CD14-positive monocyte (primary cell): ENCODE measurements at regions not wholly inside any gene's neighbourhood (a gene's known extent, or its start where the extent isn't known, plus 50 kb on each side); places are given as distances from the start of the nearest gene placed in this dataset.

Experiments
- DNase-seq, 3 donors: peaks; one replicate each; pipeline ENCODE4 v3.0.0-alpha.2; 2011 to 2022
- H2AFZ ChIP-seq: 2 replicates; pipeline ENCODE4 v1.6.0; 2012; ENCODE audit warnings: mild to moderate bottlenecking, low read depth, low read length, inconsistent platforms; ENCODE audit not compliant: insufficient read depth, poor library complexity, severe bottlenecking
- H3K27ac ChIP-seq, 2 donors: 1 replicate in 1 of 2; 2 replicates in 1 of 2; pipeline ENCODE4 v1.5.1; 2012 to 2013; ENCODE audit warnings: low read length in 2 of 2, control low read depth in 1 of 2, inconsistent platforms in 1 of 2, low read depth in 1 of 2, mild to moderate bottlenecking in 1 of 2
- H3K27me3 ChIP-seq, 2 donors: one replicate each; pipeline versions ENCODE4 v1.6.0 to v1.6.1; 2011 to 2013; ENCODE audit warnings: low read length in 2 of 2; ENCODE audit not compliant: control insufficient read depth in 2 of 2, insufficient read depth in 2 of 2
- H3K36me3 ChIP-seq, 2 donors: replicated peaks in 1 of 2; 1 replicate in 1 of 2; 2 replicates in 1 of 2; pipeline versions ENCODE4 v1.5.1 to v1.6.1; 2012 to 2013; ENCODE audit warnings: low read length in 2 of 2, control low read depth in 1 of 2, inconsistent platforms in 1 of 2, mild to moderate bottlenecking in 1 of 2; ENCODE audit not compliant: insufficient read depth in 2 of 2, control insufficient read depth in 1 of 2
- H3K4me1 ChIP-seq, 2 donors: 1 replicate in 1 of 2; 2 replicates in 1 of 2; pipeline versions ENCODE4 v1.5.1 to v1.6.1; 2012 to 2013; ENCODE audit warnings: low read length in 2 of 2, control low read depth in 1 of 2, inconsistent platforms in 1 of 2, mild to moderate bottlenecking in 1 of 2, moderate library complexity in 1 of 2; ENCODE audit not compliant: insufficient read depth in 2 of 2, control insufficient read depth in 1 of 2
- H3K4me2 ChIP-seq: replicated peaks from 2 replicates; pipeline ENCODE3; 2012; ENCODE audit warnings: low read length, moderate library complexity, mild to moderate bottlenecking; ENCODE audit not compliant: poor library complexity, severe bottlenecking; ENCODE audit errors: extremely low read depth
- H3K4me3 ChIP-seq, 3 experiments: fragments of 200-600 bp in 1 of 3; sonication (generic) in 1 of 3; replicated peaks in 1 of 3; 1 replicate in 2 of 3; 2 replicates in 1 of 3; pipeline ENCODE4 v1.5.1; 2011 to 2013; ENCODE audit warnings: low read length in 3 of 3, mild to moderate bottlenecking in 3 of 3, control low read depth in 2 of 3, low read depth in 2 of 3, inconsistent platforms in 1 of 3, moderate library complexity in 1 of 3
- H3K79me2 ChIP-seq: 2 replicates; pipeline ENCODE4 v1.6.0; 2012; ENCODE audit warnings: mild to moderate bottlenecking, control low read depth, inconsistent platforms, low read length, moderate library complexity; ENCODE audit not compliant: insufficient read depth
- H3K9ac ChIP-seq: 2 replicates; pipeline ENCODE4 v1.6.0; 2017; ENCODE audit warnings: low read length, mild to moderate bottlenecking; ENCODE audit not compliant: insufficient read depth, poor library complexity, severe bottlenecking
- H3K9me3 ChIP-seq, 2 donors: replicated peaks in 1 of 2; 1 replicate in 1 of 2; 2 replicates in 1 of 2; pipeline versions ENCODE4 v1.5.1 to v1.6.1; 2012 to 2013; ENCODE audit warnings: low read length in 2 of 2, control low read depth in 1 of 2; ENCODE audit not compliant: control insufficient read depth in 1 of 2, insufficient read depth in 1 of 2
- H4K20me1 ChIP-seq: 2 replicates; pipeline ENCODE4 v1.6.0; 2012; ENCODE audit warnings: mild to moderate bottlenecking, low read length, control low read depth, moderate library complexity; ENCODE audit not compliant: insufficient read depth
- H3K27ac Mint-ChIP-seq, 7 donors: one replicate each; pipeline ENCODE4 v1.8.0; 2020; ENCODE audit warnings: mild to moderate bottlenecking in 7 of 7, mixed read lengths in 7 of 7, moderate library complexity in 6 of 7, inconsistent platforms in 2 of 7
- H3K27me3 Mint-ChIP-seq, 3 donors: one replicate each; pipeline ENCODE4 v1.8.0; 2021 to 2022; ENCODE audit warnings: low read depth in 3 of 3, mild to moderate bottlenecking in 3 of 3, mixed read lengths in 3 of 3, moderate library complexity in 3 of 3, inconsistent platforms in 1 of 3
- H3K36me3 Mint-ChIP-seq, 2 donors: one replicate each; pipeline ENCODE4 v1.8.0; 2020; ENCODE audit warnings: mixed read lengths in 2 of 2, inconsistent platforms in 1 of 2, mild to moderate bottlenecking in 1 of 2
- H3K4me1 Mint-ChIP-seq: one replicate; pipeline ENCODE4 v1.8.0; 2020; ENCODE audit warnings: mild to moderate bottlenecking, mixed read lengths
- H3K4me3 Mint-ChIP-seq, 2 donors: one replicate each; pipeline ENCODE4 v1.8.0; 2020; ENCODE audit warnings: mild to moderate bottlenecking in 2 of 2, mixed read lengths in 2 of 2, moderate library complexity in 1 of 2
- H3K9me3 Mint-ChIP-seq, 7 donors: one replicate each; pipeline ENCODE4 v1.8.0; 2020 to 2022; ENCODE audit warnings: mixed read lengths in 7 of 7, mild to moderate bottlenecking in 6 of 7, moderate library complexity in 6 of 7, inconsistent platforms in 2 of 7
- WGBS: methylation state at CpG from one replicate; pipeline ENCODE4 v1.1.5; 2013; ENCODE audit warnings: missing lambda C conversion rate; ENCODE audit not compliant: insufficient coverage; 5-methylcytosine and 5-hydroxymethylcytosine counted together
- intact Hi-C, 2 donors: fragments of 100-400 bp; cut with micrococcal nuclease; formaldehyde crosslinking; loops; one replicate each; pipeline versions ENCODE4 v1.15.0 to v1.15.1; 2023
- TF ChIP-seq, protein P1 (sequence below): fragments of 200-600 bp; IDR thresholded peaks from one replicate; pipeline ENCODE4 v1.8.0; 2022; ENCODE audit warnings: antibody characterized with exemption, mild to moderate bottlenecking

DNA sequence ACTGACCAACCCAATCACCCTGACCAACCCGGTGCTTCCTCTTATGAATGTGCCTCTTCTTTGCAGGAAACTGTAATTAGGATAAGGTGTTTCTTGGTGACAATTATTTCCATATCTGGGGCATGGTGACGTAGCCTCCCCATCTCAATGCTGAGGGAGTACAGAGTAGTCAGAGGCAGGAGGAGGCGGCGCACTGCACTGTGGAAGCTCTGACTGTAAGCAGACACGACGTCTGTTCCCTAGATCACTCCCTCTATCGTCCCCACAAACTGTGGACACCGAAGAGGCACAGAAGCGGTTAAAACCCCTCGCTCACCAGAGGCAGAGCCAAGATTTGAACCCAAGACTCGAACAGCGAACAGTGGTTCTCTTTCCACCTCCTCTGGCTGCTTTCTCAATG lies 231.0 kb upstream of the IGF1R start:
- H3K4me2 ChIP-seq = no peak overlapping the region
- peaks cover 7 to 8% of the 10 kb centered on the region in 2 donors for H3K4me1 ChIP-seq
- 90% methylated on average over 10 of the region's 12 CpGs for WGBS
- no peak for DNase-seq
- peaks cover 0 to 1% (median 0%) of the 10 kb centered on the region in 7 donors for H3K9me3 Mint-ChIP-seq
- TF ChIP-seq, protein P1, sequence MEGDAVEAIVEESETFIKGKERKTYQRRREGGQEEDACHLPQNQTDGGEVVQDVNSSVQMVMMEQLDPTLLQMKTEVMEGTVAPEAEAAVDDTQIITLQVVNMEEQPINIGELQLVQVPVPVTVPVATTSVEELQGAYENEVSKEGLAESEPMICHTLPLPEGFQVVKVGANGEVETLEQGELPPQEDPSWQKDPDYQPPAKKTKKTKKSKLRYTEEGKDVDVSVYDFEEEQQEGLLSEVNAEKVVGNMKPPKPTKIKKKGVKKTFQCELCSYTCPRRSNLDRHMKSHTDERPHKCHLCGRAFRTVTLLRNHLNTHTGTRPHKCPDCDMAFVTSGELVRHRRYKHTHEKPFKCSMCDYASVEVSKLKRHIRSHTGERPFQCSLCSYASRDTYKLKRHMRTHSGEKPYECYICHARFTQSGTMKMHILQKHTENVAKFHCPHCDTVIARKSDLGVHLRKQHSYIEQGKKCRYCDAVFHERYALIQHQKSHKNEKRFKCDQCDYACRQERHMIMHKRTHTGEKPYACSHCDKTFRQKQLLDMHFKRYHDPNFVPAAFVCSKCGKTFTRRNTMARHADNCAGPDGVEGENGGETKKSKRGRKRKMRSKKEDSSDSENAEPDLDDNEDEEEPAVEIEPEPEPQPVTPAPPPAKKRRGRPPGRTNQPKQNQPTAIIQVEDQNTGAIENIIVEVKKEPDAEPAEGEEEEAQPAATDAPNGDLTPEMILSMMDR = no peak
- H3K36me3 ChIP-seq = no peaks in the 10 kb centered on the region
- H3K27me3 ChIP-seq = peaks cover 10 to 22% of the 10 kb centered on the region in 2 donors
- intact Hi-C loops = no loop called here
- H3K27me3 Mint-ChIP-seq = peaks cover 31 to 36% (median 33%) of the 10 kb centered on the region in 3 donors
- no peak overlapping the region for H3K9ac ChIP-seq
- H2AFZ ChIP-seq = no peak overlapping the region
- H3K9me3 ChIP-seq = no peaks in the 10 kb centered on the region
- no peak overlapping the region for H3K4me3 Mint-ChIP-seq
- no peaks in the 10 kb centered on the region for H3K36me3 Mint-ChIP-seq
- H3K4me1 Mint-ChIP-seq = peaks cover 6% of the 10 kb centered on the region
- no peaks in the 10 kb centered on the region for H4K20me1 ChIP-seq
- H3K79me2 ChIP-seq = no peaks in the 10 kb centered on the region
- H3K27ac Mint-ChIP-seq = no peak overlapping the region
- no peak overlapping the region for H3K27ac ChIP-seq
- H3K4me3 ChIP-seq = no peak overlapping the region

DNA sequence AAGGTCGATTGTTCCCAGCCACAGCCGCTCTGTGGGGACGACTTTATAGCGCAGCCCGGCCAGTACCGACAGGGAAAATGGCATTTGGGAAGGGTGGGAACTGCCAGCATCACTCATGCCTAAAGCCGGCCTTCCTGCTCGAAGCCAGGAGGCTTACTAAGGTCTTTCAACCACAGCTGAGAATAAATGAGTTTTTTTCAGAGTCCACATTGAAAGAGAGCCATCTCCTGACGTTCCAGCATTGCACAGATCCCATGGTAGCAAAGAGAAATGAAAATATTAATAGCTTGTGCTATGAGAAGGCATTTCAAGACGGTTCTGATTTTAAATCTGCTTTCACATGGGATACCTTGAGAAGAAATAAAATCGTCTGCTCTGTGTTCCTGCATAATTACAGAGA lies 230.2 kb upstream of the IGF1R start:
- Histone ChIP-seq H4K20me1 (no peaks in the 10 kb centered on the region), H3K9me3 (no peaks in the 10 kb centered on the region), H3K9ac (no peak overlapping the region), H3K36me3 (no peaks in the 10 kb centered on the region), H3K79me2 (no peaks in the 10 kb centered on the region), H2AFZ (no peak overlapping the region), H3K4me1 (peaks cover 7 to 8% of the 10 kb centered on the region in 2 donors), H3K27ac (no peak overlapping the region), H3K4me2 (no peak overlapping the region), H3K4me3 (no peak overlapping the region), H3K27me3 (peaks cover 14 to 29% of the 10 kb centered on the region in 2 donors)
- WGBS = 85% methylated on average over 8 of the region's 11 CpGs
- Mint-ChIP-seq H3K4me1 (peaks cover 6% of the 10 kb centered on the region), H3K9me3 (peaks cover 0 to 3% (median 0%) of the 10 kb centered on the region in 7 donors), H3K27ac (no peak overlapping the region), H3K36me3 (no peaks in the 10 kb centered on the region), H3K27me3 (peaks cover 36 to 43% (median 37%) of the 10 kb centered on the region in 3 donors), H3K4me3 (no peak overlapping the region)
- DNase-seq = no peak
- intact Hi-C loops = no loop called here
- TF ChIP-seq, protein P1 = no peak
